ENCODE measurements at regions not wholly inside any gene's neighbourhood (a gene's known extent, or its start where the extent isn't known, plus 50 kb on each side); places are given as distances from the start of the nearest gene placed in this dataset.
"Not testable (repeated sequence)": the region's sequence is repeated elsewhere in the genome, so short reads cannot be mapped to it uniquely, and the experiment has no call there.

- not testable (repeated sequence) for DNase-seq
Observed at GRCh38 chr6:73972518-73972917, 276.5 kb downstream of the CD109 start.

GRCh38 chr6:73969971-73970970 is 274.3 kb downstream of the CD109 start:
- DNase-seq = peak; percentile 29

- no peak for DNase-seq
Observed at GRCh38 chr6:73968221-73968757, 272.3 kb downstream of the CD109 start.

GRCh38 chr6:73965539-73966029 is 269.6 kb downstream of the CD109 start:
- DNase-seq = no peak

- no peak for DNase-seq
Observed at GRCh38 chr6:73964241-73964854, 268.3 kb downstream of the CD109 start.

GRCh38 chr6:73962884-73963283 is 266.9 kb downstream of the CD109 start:
- DNase-seq = no peak

GRCh38 chr6:73956305-73956704 is 260.3 kb downstream of the CD109 start:
- DNase-seq = no peak

- DNase-seq = no peak
Observed at GRCh38 chr6:73955800-73956199, 259.8 kb downstream of the CD109 start.

GRCh38 chr6:73954881-73955280 is 258.9 kb downstream of the CD109 start:
- DNase-seq = no peak

- DNase-seq = no peak
Observed at GRCh38 chr6:73951183-73951582, 255.2 kb downstream of the CD109 start.

- DNase-seq = no peak
Observed at GRCh38 chr6:73943930-73944652, 248.1 kb downstream of the CD109 start.

GRCh38 chr6:73943411-73943810 is 247.4 kb downstream of the CD109 start:
- DNase-seq = no peak

GRCh38 chr6:73942592-73943186 is 246.7 kb downstream of the CD109 start:
- no peak for DNase-seq

GRCh38 chr6:73941892-73942291 is 245.9 kb downstream of the CD109 start:
- no peak for DNase-seq

GRCh38 chr6:73937805-73938204 is 241.8 kb downstream of the CD109 start:
- DNase-seq = no peak

- no peak for DNase-seq
Observed at GRCh38 chr6:73932866-73933265, 236.9 kb downstream of the CD109 start.

GRCh38 chr6:73929405-73929804 is 233.4 kb downstream of the CD109 start:
- DNase-seq = no peak

GRCh38 chr6:73927421-73927820 is 231.4 kb downstream of the CD109 start:
- no peak for DNase-seq

- not testable (repeated sequence) for DNase-seq
Observed at GRCh38 chr6:73925703-73926102, 229.7 kb downstream of the CD109 start.

GRCh38 chr6:73923905-73924485 is 228.0 kb downstream of the CD109 start:
- no peak for DNase-seq

- DNase-seq = no peak
Observed at GRCh38 chr6:73903155-73903554, 207.2 kb downstream of the CD109 start.

GRCh38 chr6:73901986-73902385 is 206.0 kb downstream of the CD109 start:
- DNase-seq = no peak

All from MV-4-11 (cell line).